Hepatocyte (in vitro differentiated cells): ENCODE measurements at regions not wholly inside any gene's neighbourhood (a gene's known extent, or its start where the extent isn't known, plus 50 kb on each side); places are given as distances from the start of the nearest gene placed in this dataset.
"Not testable (repeated sequence)": the region's sequence is repeated elsewhere in the genome, so short reads cannot be mapped to it uniquely, and the experiment has no call there.

ENCODE experiments used
- DNase-seq: peaks from one replicate; pipeline ENCODE4 v3.0.0-alpha.2; 2016; ENCODE audit warnings: low spot score
- H2AFZ ChIP-seq: fragments of 200-600 bp; sonication (generic); 2 replicates; pipeline ENCODE4 v1.6.0; 2016; ENCODE audit warnings: antibody characterized with exemption, mild to moderate bottlenecking
- H3K27ac ChIP-seq: fragments of 200-600 bp; sonication (generic); 2 replicates; pipeline ENCODE4 v1.5.1; 2016; ENCODE audit warnings: mild to moderate bottlenecking
- H3K27me3 ChIP-seq: fragments of 200-600 bp; sonication (generic); 2 replicates; pipeline ENCODE4 v1.6.1; 2016
- H3K36me3 ChIP-seq: fragments of 200-600 bp; sonication (generic); replicated peaks from 2 replicates; pipeline ENCODE4 v1.5.1; 2016; ENCODE audit warnings: low read depth; ENCODE audit not compliant: insufficient read depth
- H3K4me1 ChIP-seq: fragments of 200-600 bp; sonication (generic); 2 replicates; pipeline ENCODE4 v1.5.1; 2016; ENCODE audit warnings: mild to moderate bottlenecking, moderate library complexity; ENCODE audit not compliant: insufficient read depth
- H3K4me2 ChIP-seq: fragments of 200-600 bp; sonication (generic); 2 replicates; pipeline ENCODE4 v1.6.0; 2016
- H3K4me3 ChIP-seq: fragments of 200-600 bp; sonication (generic); 2 replicates; pipeline ENCODE4 v1.5.1; 2016; ENCODE audit warnings: mild to moderate bottlenecking
- H3K79me2 ChIP-seq: fragments of 200-600 bp; sonication (generic); 2 replicates; pipeline ENCODE4 v1.6.0; 2017; ENCODE audit warnings: mild to moderate bottlenecking
- H3K9me2 ChIP-seq: fragments of 200-600 bp; sonication (generic); replicated peaks from 2 replicates; pipeline ENCODE4 v1.6.0; 2017; ENCODE audit warnings: mild to moderate bottlenecking; ENCODE audit not compliant: insufficient read depth
- H3K9me3 ChIP-seq: fragments of 200-600 bp; sonication (generic); 2 replicates; pipeline ENCODE4 v1.5.1; 2016; ENCODE audit warnings: low read depth, mild to moderate bottlenecking
- H4K20me1 ChIP-seq: fragments of 200-600 bp; sonication (generic); 2 replicates; pipeline ENCODE4 v1.6.0; 2016; ENCODE audit warnings: mild to moderate bottlenecking; ENCODE audit not compliant: insufficient read depth, poor library complexity, severe bottlenecking
- CTCF ChIP-seq: fragments of 200-600 bp; sonication (generic); IDR thresholded peaks from 2 replicates; pipeline ENCODE4 v1.5.1; 2016; ENCODE audit warnings: antibody characterized with exemption, mild to moderate bottlenecking; ENCODE audit not compliant: poor library complexity
- EZH2 ChIP-seq: fragments of 200-600 bp; sonication (generic); IDR thresholded peaks from 2 replicates; pipeline ENCODE4 v1.6.1; 2016; ENCODE audit warnings: antibody characterized with exemption, mild to moderate bottlenecking, borderline replicate concordance
- EZH2phosphoT487 ChIP-seq: fragments of 200-600 bp; sonication (generic); IDR thresholded peaks from one replicate; pipeline ENCODE4 v1.6.1; 2018; ENCODE audit warnings: antibody characterized with exemption, mild to moderate bottlenecking, low read depth, moderate library complexity; ENCODE audit not compliant: unreplicated experiment, severe bottlenecking
- WGBS: methylation state at CpG from one replicate; pipeline ENCODE4 v1.1.6; 2016; ENCODE audit warnings: low lambda C conversion rate; ENCODE audit errors: missing lambda C conversion rate; 5-methylcytosine and 5-hydroxymethylcytosine counted together

GRCh38 chr15:30824518-30825195, 79.1 kb upstream of the FAN1 start:
- H3K9me2 ChIP-seq, result no peaks in the 10 kb centered on the region
- H3K79me2 ChIP-seq, result no peaks in the 10 kb centered on the region
- H3K4me3 ChIP-seq, result no peak overlapping the region
- H4K20me1 ChIP-seq, result no peaks in the 10 kb centered on the region
- no peaks in the 10 kb centered on the region for H3K27me3 ChIP-seq
- no peaks in the 10 kb centered on the region for H3K9me3 ChIP-seq
- H3K4me1 ChIP-seq, result peaks cover 3% of the 10 kb centered on the region
- TF ChIP-seq EZH2 (no peak), EZH2phosphoT487 (no peak), CTCF (no peak)
- H3K27ac ChIP-seq, result no peak overlapping the region
- no peak overlapping the region for H3K4me2 ChIP-seq
- no peak overlapping the region for H2AFZ ChIP-seq
- no peaks in the 10 kb centered on the region for H3K36me3 ChIP-seq
- 91% methylated on average over 14 of the region's 14 CpGs for WGBS
- DNase-seq, result no peak

- Histone ChIP-seq H3K36me3 (no peaks in the 10 kb centered on the region), H3K4me1 (peaks cover 3% of the 10 kb centered on the region), H3K27ac (peak overlapping the region; percentile 61), H3K9me2 (no peaks in the 10 kb centered on the region), H3K4me2 (no peak overlapping the region), H3K79me2 (no peaks in the 10 kb centered on the region), H3K4me3 (no peak overlapping the region), H3K27me3 (no peaks in the 10 kb centered on the region), H2AFZ (peak overlapping the region; percentile 18), H3K9me3 (no peaks in the 10 kb centered on the region), H4K20me1 (no peaks in the 10 kb centered on the region)
- TF ChIP-seq CTCF (no peak), EZH2 (no peak)
- WGBS, result 88% methylated on average over 10 of the region's 10 CpGs
- DNase-seq, result no peak
These were observed 76.0 kb upstream of the FAN1 start for GRCh38 chr15:30827625-30828303.

GRCh38 chr15:30828304-30828639, 75.4 kb upstream of the FAN1 start:
- not testable (repeated sequence) for H4K20me1 ChIP-seq, H3K4me3 ChIP-seq, H3K79me2 ChIP-seq, H3K4me2 ChIP-seq, H3K9me2 ChIP-seq, H3K27me3 ChIP-seq, H3K36me3 ChIP-seq, H3K9me3 ChIP-seq, H3K4me1 ChIP-seq, DNase-seq
- WGBS, result 38% methylated on average over 7 of the region's 8 CpGs
- peak overlapping the region; percentile 61 for H3K27ac ChIP-seq
- H2AFZ ChIP-seq, result peak overlapping the region; percentile 18

- no peaks in the 10 kb centered on the region for H3K9me2 ChIP-seq
- no peak for DNase-seq
- H3K27ac ChIP-seq, result no peak overlapping the region
- no peaks in the 10 kb centered on the region for H4K20me1 ChIP-seq
- H3K9me3 ChIP-seq, result no peaks in the 10 kb centered on the region
- no peak overlapping the region for H3K4me2 ChIP-seq
- no peaks in the 10 kb centered on the region for H3K79me2 ChIP-seq
- H3K4me1 ChIP-seq, result peaks cover 3% of the 10 kb centered on the region
- H3K4me3 ChIP-seq, result no peak overlapping the region
- no peak for TF ChIP-seq EZH2phosphoT487
- TF ChIP-seq EZH2, result no peak
- TF ChIP-seq CTCF, result no peak
- no peaks in the 10 kb centered on the region for H3K27me3 ChIP-seq
- WGBS, result 92% methylated on average over 4 of the region's 4 CpGs
- H3K36me3 ChIP-seq, result no peaks in the 10 kb centered on the region
- no peak overlapping the region for H2AFZ ChIP-seq
These were observed 72.8 kb upstream of the FAN1 start for GRCh38 chr15:30830961-30831360.

GRCh38 chr15:30833379-30833778, 70.3 kb upstream of the FAN1 start:
- WGBS, result 88% methylated on average over 7 of the region's 7 CpGs
- H4K20me1 ChIP-seq, H3K9me3 ChIP-seq, DNase-seq, H3K27ac ChIP-seq, H3K4me2 ChIP-seq, H3K9me2 ChIP-seq, H2AFZ ChIP-seq, H3K4me1 ChIP-seq, H3K79me2 ChIP-seq, H3K4me3 ChIP-seq, H3K36me3 ChIP-seq, H3K27me3 ChIP-seq: not testable (repeated sequence)

- H3K27ac ChIP-seq, H3K9me2 ChIP-seq, H3K9me3 ChIP-seq, H3K36me3 ChIP-seq, H3K4me2 ChIP-seq, H3K79me2 ChIP-seq, H2AFZ ChIP-seq, DNase-seq, H3K27me3 ChIP-seq, H4K20me1 ChIP-seq, H3K4me1 ChIP-seq, H3K4me3 ChIP-seq: not testable (repeated sequence)
- WGBS, result 98% methylated on average over 2 of the region's 2 CpGs
These were observed 62.1 kb upstream of the FAN1 start for GRCh38 chr15:30841639-30842038.
